ENCODE measurements at regions not wholly inside any gene's neighbourhood (a gene's known extent, or its start where the extent isn't known, plus 50 kb on each side); places are given as distances from the start of the nearest gene placed in this dataset.

GRCh38 chrX:142742581-142742980 is 283.1 kb upstream of the SPANXN4 start:
- no peak overlapping the region for H3K4me3 ChIP-seq (ENCODE audit: low read depth in 2 of 2, low read length in 2 of 2)
- in situ Hi-C loops (cut with HindIII; ENCODE audit: low pct_unique_long_range_greater_than_20kb, low sequenced_read_pairs) (no loop called here), intact Hi-C loops (cut with micrococcal nuclease; ENCODE audit: unreplicated experiment) (no loop called here)
- ATAC-seq = no peak
- H3K27me3 ChIP-seq (ENCODE audit: control insufficient read depth, insufficient read depth, low read length) = no peaks in the 10 kb centered on the region
- no peaks in the 10 kb centered on the region for H3K9me3 ChIP-seq (ENCODE audit: control insufficient read depth, insufficient read depth, low read depth, low read length)
- no peaks in the 10 kb centered on the region for H3K36me3 ChIP-seq (ENCODE audit: control insufficient read depth, insufficient read depth, low read length)
- no TSS peak for BruUV-seq (replicated peaks)
- ChIA-PET POLR2A (no interaction called here), CTCF (no interaction called here)
- no peaks in the 10 kb centered on the region for H3K4me1 ChIP-seq (ENCODE audit: control insufficient read depth, insufficient read depth, low read length)
- H3K27ac ChIP-seq (ENCODE audit: low read length) = no peak overlapping the region
- TF ChIP-seq REST (IDR thresholded peaks at IDR 0.05; ENCODE audit: insufficient read depth in 1 of 2, low read depth in 2 of 2, low read length in 1 of 2) (no peak), SIN3A (IDR thresholded peaks at IDR 0.05; ENCODE audit: borderline replicate concordance, insufficient read depth, low read depth, low read length) (no peak), TCF7L2 (IDR thresholded peaks at IDR 0.05; ENCODE audit: low read depth, low read length) (no peak), POLR2AphosphoS5 (IDR thresholded peaks at IDR 0.05; ENCODE audit: low read depth, low read length) (no peak), CTCF (IDR thresholded peaks at IDR 0.05) (no peak)
- no peak for DNase-seq (ENCODE audit: low read depth, low spot score)

GRCh38 chrX:142733327-142733726 is 292.4 kb upstream of the SPANXN4 start:
- DNase-seq (ENCODE audit: low read depth, low spot score) = no peak
- ATAC-seq = no peak
- no peaks in the 10 kb centered on the region for H3K36me3 ChIP-seq (ENCODE audit: control insufficient read depth, insufficient read depth, low read length)
- no peak overlapping the region for H3K27ac ChIP-seq (ENCODE audit: low read length)
- in situ Hi-C loops (cut with HindIII; ENCODE audit: low pct_unique_long_range_greater_than_20kb, low sequenced_read_pairs) = no loop called here
- POLR2A ChIA-PET = no interaction called here
- no TSS peak for BruUV-seq (replicated peaks)
- no peak overlapping the region for H3K4me3 ChIP-seq (ENCODE audit: low read depth in 2 of 2, low read length in 2 of 2)
- H3K27me3 ChIP-seq (ENCODE audit: control insufficient read depth, insufficient read depth, low read length) = no peaks in the 10 kb centered on the region
- CTCF ChIA-PET = no interaction called here
- intact Hi-C loops (cut with micrococcal nuclease; ENCODE audit: unreplicated experiment) = no loop called here
- no peaks in the 10 kb centered on the region for H3K4me1 ChIP-seq (ENCODE audit: control insufficient read depth, insufficient read depth, low read length)
- H3K9me3 ChIP-seq (ENCODE audit: control insufficient read depth, insufficient read depth, low read depth, low read length) = no peaks in the 10 kb centered on the region
- TF ChIP-seq TCF7L2 (IDR thresholded peaks at IDR 0.05; ENCODE audit: low read depth, low read length) (no peak), POLR2AphosphoS5 (IDR thresholded peaks at IDR 0.05; ENCODE audit: low read depth, low read length) (no peak), SIN3A (IDR thresholded peaks at IDR 0.05; ENCODE audit: borderline replicate concordance, insufficient read depth, low read depth, low read length) (no peak), REST (IDR thresholded peaks at IDR 0.05; ENCODE audit: insufficient read depth in 1 of 2, low read depth in 2 of 2, low read length in 1 of 2) (no peak), CTCF (IDR thresholded peaks at IDR 0.05) (no peak)
